Chondrocyte (in vitro differentiated cells): ENCODE measurements at regions not wholly inside any gene's neighbourhood (a gene's known extent, or its start where the extent isn't known, plus 50 kb on each side); places are given as distances from the start of the nearest gene placed in this dataset.
A peak's percentile ranks its signal among the peaks of the same experiment; 100 is the strongest.
"Not testable (repeated sequence)": the region's sequence is repeated elsewhere in the genome, so short reads cannot be mapped to it uniquely, and the experiment has no call there.

Experiments
- DNase-seq: peaks from one replicate; pipeline ENCODE4 v3.0.0; 2021; ENCODE audit warnings: mixed read lengths, low spot score
- H3K27ac Mint-ChIP-seq: one replicate; pipeline ENCODE4 v1.8.0; 2021; ENCODE audit warnings: mild to moderate bottlenecking, moderate library complexity, mixed read lengths; ENCODE audit not compliant: unreplicated experiment
- H3K27me3 Mint-ChIP-seq: 2 replicates; pipeline ENCODE4 v1.8.0; 2021; ENCODE audit warnings: low read depth, mixed read lengths
- H3K36me3 Mint-ChIP-seq: 2 replicates; pipeline ENCODE4 v1.8.0; 2021; ENCODE audit warnings: low read depth, mixed read lengths
- H3K4me1 Mint-ChIP-seq: 2 replicates; pipeline ENCODE4 v1.8.0; 2021; ENCODE audit warnings: low read depth, mild to moderate bottlenecking, mixed read lengths
- H3K4me3 Mint-ChIP-seq: one replicate; pipeline ENCODE4 v1.8.0; 2021; ENCODE audit warnings: mild to moderate bottlenecking, moderate library complexity, mixed read lengths; ENCODE audit not compliant: unreplicated experiment
- H3K9me3 Mint-ChIP-seq: 2 replicates; pipeline ENCODE4 v1.8.0; 2021; ENCODE audit warnings: low read depth, mixed read lengths
- TF ChIP-seq, protein P1 (sequence below): fragments of 200-600 bp; sonication (generic); IDR thresholded peaks from 2 replicates; pipeline ENCODE4 v1.5.0; 2021; ENCODE audit warnings: antibody characterized with exemption, mild to moderate bottlenecking, moderate library complexity

DNA sequence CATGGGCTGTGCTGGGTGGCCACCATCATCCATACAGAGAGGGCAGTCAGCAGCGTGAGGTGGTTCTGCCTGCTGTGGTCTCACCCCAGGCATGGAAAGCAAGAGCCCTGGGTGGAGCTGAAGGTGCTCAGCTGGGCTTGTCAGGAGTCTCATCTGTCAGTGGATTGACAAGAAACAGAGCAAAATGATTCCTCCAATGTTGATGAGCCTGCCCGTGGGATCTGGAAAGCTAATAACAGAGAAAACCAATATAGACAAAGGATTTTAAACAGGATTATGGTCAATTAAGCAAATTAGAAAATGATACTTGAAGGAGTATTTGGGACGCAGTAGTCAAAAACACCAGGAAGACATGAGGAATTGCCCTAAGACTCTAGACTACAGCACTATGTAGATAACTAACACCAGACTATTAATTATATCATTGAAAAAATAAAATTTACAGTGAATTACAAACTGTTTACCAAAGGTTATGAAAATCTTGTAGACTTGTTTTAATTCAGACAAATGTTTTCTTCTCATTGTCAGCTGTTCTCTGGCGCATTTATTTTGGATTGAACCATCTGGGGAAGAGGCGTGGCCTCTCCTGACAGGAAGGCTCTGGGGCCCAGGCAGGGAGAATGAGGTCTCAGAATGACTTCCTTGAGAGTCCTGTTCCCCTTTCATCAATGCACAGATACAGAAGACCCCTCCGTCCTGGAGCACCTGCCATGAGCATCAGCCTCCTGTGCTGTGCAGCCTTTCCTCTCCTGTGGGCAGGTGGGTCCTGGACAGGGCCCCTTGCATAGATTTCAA lies 211.2 kb upstream of the PRSS58 start:
- peaks cover 26% of the 10 kb centered on the region for H3K27me3 Mint-ChIP-seq
- DNase-seq, result no peak
- no peaks in the 10 kb centered on the region for H3K9me3 Mint-ChIP-seq
- H3K36me3 Mint-ChIP-seq, result no peaks in the 10 kb centered on the region
- no peak overlapping the region for H3K27ac Mint-ChIP-seq
- no peaks in the 10 kb centered on the region for H3K4me1 Mint-ChIP-seq
- TF ChIP-seq, protein P1, sequence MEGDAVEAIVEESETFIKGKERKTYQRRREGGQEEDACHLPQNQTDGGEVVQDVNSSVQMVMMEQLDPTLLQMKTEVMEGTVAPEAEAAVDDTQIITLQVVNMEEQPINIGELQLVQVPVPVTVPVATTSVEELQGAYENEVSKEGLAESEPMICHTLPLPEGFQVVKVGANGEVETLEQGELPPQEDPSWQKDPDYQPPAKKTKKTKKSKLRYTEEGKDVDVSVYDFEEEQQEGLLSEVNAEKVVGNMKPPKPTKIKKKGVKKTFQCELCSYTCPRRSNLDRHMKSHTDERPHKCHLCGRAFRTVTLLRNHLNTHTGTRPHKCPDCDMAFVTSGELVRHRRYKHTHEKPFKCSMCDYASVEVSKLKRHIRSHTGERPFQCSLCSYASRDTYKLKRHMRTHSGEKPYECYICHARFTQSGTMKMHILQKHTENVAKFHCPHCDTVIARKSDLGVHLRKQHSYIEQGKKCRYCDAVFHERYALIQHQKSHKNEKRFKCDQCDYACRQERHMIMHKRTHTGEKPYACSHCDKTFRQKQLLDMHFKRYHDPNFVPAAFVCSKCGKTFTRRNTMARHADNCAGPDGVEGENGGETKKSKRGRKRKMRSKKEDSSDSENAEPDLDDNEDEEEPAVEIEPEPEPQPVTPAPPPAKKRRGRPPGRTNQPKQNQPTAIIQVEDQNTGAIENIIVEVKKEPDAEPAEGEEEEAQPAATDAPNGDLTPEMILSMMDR, result no peak
- H3K4me3 Mint-ChIP-seq, result no peak overlapping the region

DNA sequence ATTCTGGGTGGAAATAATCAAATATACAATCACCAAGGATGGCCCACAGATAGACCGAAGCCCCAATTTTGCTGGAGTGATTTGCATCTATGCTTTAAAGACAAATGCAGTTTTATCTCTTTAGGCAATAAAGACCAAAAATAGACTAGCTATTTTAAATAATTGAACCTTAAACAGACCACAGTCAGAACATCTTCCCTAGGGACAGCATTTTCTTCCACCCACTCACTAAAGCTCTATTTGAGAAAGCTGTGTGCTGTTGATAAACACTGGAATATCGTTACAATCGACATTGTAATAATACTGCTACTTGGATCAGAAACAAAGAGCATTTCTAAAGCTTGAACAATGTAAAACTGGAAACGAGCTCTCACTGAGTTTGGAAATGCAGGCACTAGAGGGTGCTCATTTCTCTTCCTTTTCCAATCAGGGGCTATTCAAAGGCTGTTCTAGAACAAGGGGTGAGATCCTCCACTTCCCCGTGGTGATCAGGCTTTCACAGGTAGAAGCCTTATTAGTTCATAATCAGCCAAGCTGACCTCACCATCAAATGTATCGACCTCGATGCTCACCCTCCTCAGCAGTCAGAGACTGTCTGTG lies 209.3 kb upstream of the PRSS58 start:
- H3K4me3 Mint-ChIP-seq, H3K27ac Mint-ChIP-seq, H3K9me3 Mint-ChIP-seq, H3K36me3 Mint-ChIP-seq, DNase-seq: not testable (repeated sequence)
- peaks cover 16% of the 10 kb centered on the region for H3K4me1 Mint-ChIP-seq
- H3K27me3 Mint-ChIP-seq, result peaks cover 10% of the 10 kb centered on the region
- TF ChIP-seq, protein P1, result peak; percentile 60

- DNase-seq, result no peak
- Mint-ChIP-seq H3K9me3 (no peaks in the 10 kb centered on the region), H3K27ac (peak overlapping the region; percentile 75), H3K27me3 (peaks cover 5% of the 10 kb centered on the region), H3K4me1 (peaks cover 43% of the 10 kb centered on the region), H3K36me3 (no peaks in the 10 kb centered on the region), H3K4me3 (no peak overlapping the region)
- TF ChIP-seq, protein P1, result no peak
These were observed 205.6 kb upstream of the PRSS58 start for GRCh38 chr7:142463401-142463850.

- peaks cover 43% of the 10 kb centered on the region for H3K4me1 Mint-ChIP-seq
- H3K36me3 Mint-ChIP-seq, result no peaks in the 10 kb centered on the region
- no peak overlapping the region for H3K4me3 Mint-ChIP-seq
- H3K27ac Mint-ChIP-seq, result peak overlapping the region; percentile 83
- TF ChIP-seq, protein P1, result no peak
- no peak for DNase-seq
- H3K27me3 Mint-ChIP-seq, result peaks cover 11% of the 10 kb centered on the region
- no peaks in the 10 kb centered on the region for H3K9me3 Mint-ChIP-seq
These were observed 203.6 kb upstream of the PRSS58 start for GRCh38 chr7:142461437-142461836.

- H3K36me3 Mint-ChIP-seq, result no peaks in the 10 kb centered on the region
- peaks cover 43% of the 10 kb centered on the region for H3K4me1 Mint-ChIP-seq
- no peak overlapping the region for H3K4me3 Mint-ChIP-seq
- DNase-seq, result no peak
- H3K27ac Mint-ChIP-seq, result peak overlapping the region; percentile 67
- TF ChIP-seq, protein P1, result no peak
- H3K27me3 Mint-ChIP-seq, result peaks cover 9% of the 10 kb centered on the region
- H3K9me3 Mint-ChIP-seq, result no peaks in the 10 kb centered on the region
These were observed 202.7 kb upstream of the PRSS58 start for GRCh38 chr7:142460402-142461117.
